ENCODE measurements at regions not wholly inside any gene's neighbourhood (a gene's known extent, or its start where the extent isn't known, plus 50 kb on each side); places are given as distances from the start of the nearest gene placed in this dataset.

GRCh38 chr7:93778384-93778783, 112.2 kb downstream of the TFPI2 start:
- Histone ChIP-seq H3K9me3 (ENCODE audit: low read length) (no peaks in the 10 kb centered on the region), H3K4me1 (ENCODE audit: insufficient read depth, low read length) (no peaks in the 10 kb centered on the region), H3K79me2 (ENCODE audit: low read length) (no peaks in the 10 kb centered on the region), H3K27me3 (ENCODE audit: low read length) (peaks cover 38% of the 10 kb centered on the region), H3K9me2 (replicated peaks; ENCODE audit: low read length) (no peaks in the 10 kb centered on the region), H3K27ac (ENCODE audit: low read length) (no peak overlapping the region), H4K20me1 (ENCODE audit: low read length) (no peaks in the 10 kb centered on the region), H3K9ac (ENCODE audit: low read length) (no peak overlapping the region), H3K4me3 (ENCODE audit: low read length) (no peak overlapping the region), H3K4me2 (ENCODE audit: low read length) (no peak overlapping the region), H3K36me3 (ENCODE audit: low read depth, low read length) (no peaks in the 10 kb centered on the region), H3F3A (ENCODE audit: low read length, unreplicated experiment) (no peaks in the 10 kb centered on the region), H2AFZ (ENCODE audit: low read length) (no peak overlapping the region)
- intact Hi-C loops (cut with micrococcal nuclease), result no loop called here
- TF ChIP-seq EZH2 (IDR thresholded peaks at IDR 0.05; ENCODE audit: low read length, unreplicated experiment) (no peak), EZH2phosphoT487 (IDR thresholded peaks at IDR 0.05; ENCODE audit: borderline replicate concordance, low read length) (no peak)
- TF ChIP-seq, protein P1, sequence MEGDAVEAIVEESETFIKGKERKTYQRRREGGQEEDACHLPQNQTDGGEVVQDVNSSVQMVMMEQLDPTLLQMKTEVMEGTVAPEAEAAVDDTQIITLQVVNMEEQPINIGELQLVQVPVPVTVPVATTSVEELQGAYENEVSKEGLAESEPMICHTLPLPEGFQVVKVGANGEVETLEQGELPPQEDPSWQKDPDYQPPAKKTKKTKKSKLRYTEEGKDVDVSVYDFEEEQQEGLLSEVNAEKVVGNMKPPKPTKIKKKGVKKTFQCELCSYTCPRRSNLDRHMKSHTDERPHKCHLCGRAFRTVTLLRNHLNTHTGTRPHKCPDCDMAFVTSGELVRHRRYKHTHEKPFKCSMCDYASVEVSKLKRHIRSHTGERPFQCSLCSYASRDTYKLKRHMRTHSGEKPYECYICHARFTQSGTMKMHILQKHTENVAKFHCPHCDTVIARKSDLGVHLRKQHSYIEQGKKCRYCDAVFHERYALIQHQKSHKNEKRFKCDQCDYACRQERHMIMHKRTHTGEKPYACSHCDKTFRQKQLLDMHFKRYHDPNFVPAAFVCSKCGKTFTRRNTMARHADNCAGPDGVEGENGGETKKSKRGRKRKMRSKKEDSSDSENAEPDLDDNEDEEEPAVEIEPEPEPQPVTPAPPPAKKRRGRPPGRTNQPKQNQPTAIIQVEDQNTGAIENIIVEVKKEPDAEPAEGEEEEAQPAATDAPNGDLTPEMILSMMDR (conservative IDR thresholded peaks at IDR 0.05; ENCODE audit: low read depth, low read length), result no peak
- ATAC-seq, result no peak
- ChIA-PET CTCF (no interaction called here), POLR2A (ENCODE audit: unreplicated experiment) (no interaction called here)
- no TSS peak for BruUV-seq (replicated peaks)
- no peak for DNase-seq

DNA sequence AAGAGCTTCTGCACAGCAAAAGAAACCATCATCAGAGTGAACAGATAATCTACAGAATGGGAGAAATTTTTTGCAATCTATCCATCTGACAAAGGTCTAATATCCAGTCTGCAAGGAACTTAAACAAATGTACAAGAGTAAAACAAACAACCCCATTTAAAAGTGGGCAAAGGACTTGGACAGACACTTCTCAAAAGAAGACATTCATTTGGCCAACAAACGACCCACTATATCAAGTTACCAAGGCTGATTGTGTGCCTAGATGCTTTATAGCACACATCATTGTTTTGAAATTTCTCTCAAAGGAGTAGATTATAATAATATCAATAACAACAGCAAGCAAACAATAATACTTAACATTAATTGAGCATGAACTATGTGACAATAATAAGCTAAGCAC, 117.1 kb downstream of the TFPI2 start:
- no peak for DNase-seq
- no TSS peak for BruUV-seq (replicated peaks)
- Histone ChIP-seq H3F3A (ENCODE audit: low read length, unreplicated experiment) (no peaks in the 10 kb centered on the region), H3K9me3 (ENCODE audit: low read length) (no peaks in the 10 kb centered on the region), H3K79me2 (ENCODE audit: low read length) (no peaks in the 10 kb centered on the region), H3K27me3 (ENCODE audit: low read length) (peaks cover 22% of the 10 kb centered on the region), H3K27ac (ENCODE audit: low read length) (no peak overlapping the region), H3K4me2 (ENCODE audit: low read length) (no peak overlapping the region), H3K4me1 (ENCODE audit: insufficient read depth, low read length) (no peaks in the 10 kb centered on the region), H3K4me3 (ENCODE audit: low read length) (no peak overlapping the region), H3K9me2 (replicated peaks; ENCODE audit: low read length) (no peaks in the 10 kb centered on the region), H3K36me3 (ENCODE audit: low read depth, low read length) (no peaks in the 10 kb centered on the region), H2AFZ (ENCODE audit: low read length) (no peak overlapping the region), H3K9ac (ENCODE audit: low read length) (no peak overlapping the region), H4K20me1 (ENCODE audit: low read length) (no peaks in the 10 kb centered on the region)
- CTCF ChIA-PET, result no interaction called here
- POLR2A ChIA-PET (ENCODE audit: unreplicated experiment), result no interaction called here
- ATAC-seq, result no peak
- intact Hi-C loops (cut with micrococcal nuclease), result no loop called here
- no peak for TF ChIP-seq EZH2 (IDR thresholded peaks at IDR 0.05; ENCODE audit: low read length, unreplicated experiment)
- no peak for TF ChIP-seq EZH2phosphoT487 (IDR thresholded peaks at IDR 0.05; ENCODE audit: borderline replicate concordance, low read length)
- TF ChIP-seq, protein P1 (conservative IDR thresholded peaks at IDR 0.05; ENCODE audit: low read depth, low read length), result no peak

DNA sequence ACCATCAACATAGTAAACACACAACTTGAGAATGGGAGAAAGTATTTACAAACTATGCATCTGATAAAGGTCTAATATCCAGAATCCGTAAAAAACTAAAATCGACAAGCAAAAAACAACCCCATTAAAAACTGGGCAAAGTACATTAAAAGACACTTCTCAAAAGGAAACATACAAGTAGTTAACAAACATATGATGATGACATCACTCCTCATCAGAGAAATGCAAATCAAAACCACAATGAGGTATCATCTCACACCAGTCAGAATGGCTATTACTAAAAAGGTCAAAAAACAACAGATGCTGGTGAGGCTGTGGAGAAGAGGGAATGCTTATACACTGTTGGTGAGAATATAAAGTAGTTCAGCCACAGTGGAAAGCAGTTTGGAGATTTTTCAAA, 125.1 kb downstream of the TFPI2 start:
- H3K27me3 ChIP-seq (ENCODE audit: low read length), result peaks cover 23% of the 10 kb centered on the region; the same call in 1 of the 2 replicates
- no peak overlapping the region for H3K4me3 ChIP-seq (ENCODE audit: low read length)
- H3K9ac ChIP-seq (ENCODE audit: low read length), result no peak overlapping the region
- H3K4me1 ChIP-seq (ENCODE audit: insufficient read depth, low read length), result no peaks in the 10 kb centered on the region
- intact Hi-C loops (cut with micrococcal nuclease), result no loop called here
- ATAC-seq, result no peak
- no peaks in the 10 kb centered on the region for H3K79me2 ChIP-seq (ENCODE audit: low read length)
- H3K4me2 ChIP-seq (ENCODE audit: low read length), result no peak overlapping the region
- H3K36me3 ChIP-seq (ENCODE audit: low read depth, low read length), result no peaks in the 10 kb centered on the region
- H3K9me2 ChIP-seq (replicated peaks; ENCODE audit: low read length), result no peaks in the 10 kb centered on the region
- H3K27ac ChIP-seq (ENCODE audit: low read length), result no peak overlapping the region
- H3F3A ChIP-seq (ENCODE audit: low read length, unreplicated experiment), result no peaks in the 10 kb centered on the region
- TF ChIP-seq, protein P1 (conservative IDR thresholded peaks at IDR 0.05; ENCODE audit: low read depth, low read length), result no peak
- TF ChIP-seq EZH2 (IDR thresholded peaks at IDR 0.05; ENCODE audit: low read length, unreplicated experiment) (no peak), EZH2phosphoT487 (IDR thresholded peaks at IDR 0.05; ENCODE audit: borderline replicate concordance, low read length) (no peak)
- no peaks in the 10 kb centered on the region for H3K9me3 ChIP-seq (ENCODE audit: low read length)
- no peaks in the 10 kb centered on the region for H4K20me1 ChIP-seq (ENCODE audit: low read length)
- BruUV-seq (replicated peaks), result no TSS peak
- ChIA-PET CTCF (no interaction called here), POLR2A (ENCODE audit: unreplicated experiment) (no interaction called here)
- no peak overlapping the region for H2AFZ ChIP-seq (ENCODE audit: low read length)
- DNase-seq, result no peak

Measured in PC-3 (cell line).